ENCODE measurements at regions not wholly inside any gene's neighbourhood (a gene's known extent, or its start where the extent isn't known, plus 50 kb on each side); places are given as distances from the start of the nearest gene placed in this dataset.

DNA sequence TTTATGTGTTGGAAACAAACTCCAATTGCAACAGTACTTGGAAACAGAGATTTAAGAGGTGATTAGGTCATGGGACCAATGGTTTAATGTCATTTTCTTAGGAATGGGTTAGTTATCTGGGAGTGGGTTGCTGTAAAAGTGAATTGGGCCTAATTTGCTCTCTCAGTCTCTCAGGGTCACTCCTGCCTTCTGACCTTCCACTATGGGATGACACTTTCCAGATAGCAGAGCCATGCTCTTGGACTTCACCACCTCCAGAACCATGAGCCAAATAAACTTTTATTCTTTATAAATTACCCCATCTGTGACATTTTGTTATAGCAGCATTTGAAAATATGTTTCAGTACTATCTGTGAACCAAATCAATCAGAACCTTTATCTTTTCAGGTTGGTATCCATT lies 1509.1 kb downstream of the REEP3 start:
- no peak for DNase-seq (ENCODE audit: low spot score in 2 of 2, unreplicated experiment in 2 of 2)
- Mint-ChIP-seq H3K27me3 (ENCODE audit: low read depth) (no peaks in the 10 kb centered on the region), H3K4me1 (no peaks in the 10 kb centered on the region), H3K36me3 (no peaks in the 10 kb centered on the region), H3K27ac (no peak overlapping the region), H3K4me3 (no peak overlapping the region), H3K9me3 (peaks cover 6% of the 10 kb centered on the region)
- TF ChIP-seq, protein P1, sequence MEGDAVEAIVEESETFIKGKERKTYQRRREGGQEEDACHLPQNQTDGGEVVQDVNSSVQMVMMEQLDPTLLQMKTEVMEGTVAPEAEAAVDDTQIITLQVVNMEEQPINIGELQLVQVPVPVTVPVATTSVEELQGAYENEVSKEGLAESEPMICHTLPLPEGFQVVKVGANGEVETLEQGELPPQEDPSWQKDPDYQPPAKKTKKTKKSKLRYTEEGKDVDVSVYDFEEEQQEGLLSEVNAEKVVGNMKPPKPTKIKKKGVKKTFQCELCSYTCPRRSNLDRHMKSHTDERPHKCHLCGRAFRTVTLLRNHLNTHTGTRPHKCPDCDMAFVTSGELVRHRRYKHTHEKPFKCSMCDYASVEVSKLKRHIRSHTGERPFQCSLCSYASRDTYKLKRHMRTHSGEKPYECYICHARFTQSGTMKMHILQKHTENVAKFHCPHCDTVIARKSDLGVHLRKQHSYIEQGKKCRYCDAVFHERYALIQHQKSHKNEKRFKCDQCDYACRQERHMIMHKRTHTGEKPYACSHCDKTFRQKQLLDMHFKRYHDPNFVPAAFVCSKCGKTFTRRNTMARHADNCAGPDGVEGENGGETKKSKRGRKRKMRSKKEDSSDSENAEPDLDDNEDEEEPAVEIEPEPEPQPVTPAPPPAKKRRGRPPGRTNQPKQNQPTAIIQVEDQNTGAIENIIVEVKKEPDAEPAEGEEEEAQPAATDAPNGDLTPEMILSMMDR (IDR thresholded peaks at IDR 0.05; ENCODE audit: unreplicated experiment): no peak

- DNase-seq (ENCODE audit: low spot score in 2 of 2, unreplicated experiment in 2 of 2): no peak
- Mint-ChIP-seq H3K9me3 (peaks cover 18% of the 10 kb centered on the region), H3K4me1 (no peaks in the 10 kb centered on the region), H3K27me3 (ENCODE audit: low read depth) (no peaks in the 10 kb centered on the region), H3K27ac (no peak overlapping the region), H3K36me3 (no peaks in the 10 kb centered on the region), H3K4me3 (no peak overlapping the region)
- TF ChIP-seq, protein P1 (IDR thresholded peaks at IDR 0.05; ENCODE audit: unreplicated experiment): no peak
Measured at GRCh38 chr10:65032867-65033769, 1511.9 kb downstream of the REEP3 start.

DNA sequence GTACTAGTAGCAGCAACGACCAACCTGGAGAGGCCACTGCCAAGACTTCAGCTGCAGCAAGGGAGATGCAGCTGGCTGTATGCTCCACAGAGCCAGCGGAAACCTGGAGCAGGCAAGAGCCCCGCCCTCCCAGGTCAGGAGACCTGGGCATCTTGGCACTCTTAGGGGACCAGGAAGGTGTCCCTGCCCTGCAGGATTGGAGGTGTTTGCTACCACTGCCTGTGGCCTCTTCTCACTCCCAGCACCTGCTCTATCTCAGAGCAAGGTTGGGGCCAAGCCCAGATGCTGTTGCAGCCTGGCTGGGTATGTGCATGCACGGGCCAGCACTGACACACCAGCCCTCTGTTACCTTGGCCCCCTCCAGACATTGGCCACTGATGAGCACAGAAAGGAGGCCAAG lies 1512.8 kb downstream of the REEP3 start:
- no peak for DNase-seq (ENCODE audit: low spot score in 2 of 2, unreplicated experiment in 2 of 2)
- no peaks in the 10 kb centered on the region for H3K4me1 Mint-ChIP-seq
- H3K9me3 Mint-ChIP-seq: peaks cover 18% of the 10 kb centered on the region
- no peak overlapping the region for H3K27ac Mint-ChIP-seq
- TF ChIP-seq, protein P1 (IDR thresholded peaks at IDR 0.05; ENCODE audit: unreplicated experiment): no peak
- no peaks in the 10 kb centered on the region for H3K27me3 Mint-ChIP-seq (ENCODE audit: low read depth)
- H3K4me3 Mint-ChIP-seq: no peak overlapping the region
- no peaks in the 10 kb centered on the region for H3K36me3 Mint-ChIP-seq

DNA sequence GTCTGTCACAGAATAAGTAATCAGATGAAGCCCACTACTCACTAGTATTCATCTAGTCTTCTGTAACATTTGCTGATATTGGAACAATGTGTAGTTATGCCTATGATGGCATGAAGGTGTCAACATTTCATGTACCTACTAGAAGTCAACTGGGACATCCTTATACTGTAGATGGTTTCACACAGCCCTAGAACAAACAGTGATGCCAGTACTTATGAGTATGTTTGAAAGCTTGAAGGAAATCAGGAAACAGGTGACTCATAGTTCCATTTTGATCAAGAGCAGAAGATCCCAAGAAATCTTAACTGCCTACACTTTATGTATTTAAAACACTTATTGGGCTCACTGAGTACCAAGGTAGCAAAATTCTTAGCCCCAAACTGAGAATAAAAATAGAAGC lies 1519.6 kb downstream of the REEP3 start:
- Mint-ChIP-seq H3K36me3 (no peaks in the 10 kb centered on the region), H3K4me3 (no peak overlapping the region), H3K27me3 (ENCODE audit: low read depth) (no peaks in the 10 kb centered on the region), H3K4me1 (no peaks in the 10 kb centered on the region), H3K9me3 (peaks cover 14% of the 10 kb centered on the region), H3K27ac (no peak overlapping the region)
- no peak for DNase-seq (ENCODE audit: low spot score in 2 of 2, unreplicated experiment in 2 of 2)
- TF ChIP-seq, protein P1 (IDR thresholded peaks at IDR 0.05; ENCODE audit: unreplicated experiment): no peak

- TF ChIP-seq, protein P1 (IDR thresholded peaks at IDR 0.05; ENCODE audit: unreplicated experiment): no peak
- Mint-ChIP-seq H3K27ac (no peak overlapping the region), H3K9me3 (peaks cover 13% of the 10 kb centered on the region), H3K27me3 (ENCODE audit: low read depth) (no peaks in the 10 kb centered on the region), H3K4me1 (no peaks in the 10 kb centered on the region), H3K4me3 (no peak overlapping the region), H3K36me3 (no peaks in the 10 kb centered on the region)
- DNase-seq (ENCODE audit: low spot score in 2 of 2, unreplicated experiment in 2 of 2): no peak
Measured at GRCh38 chr10:65041307-65041706, 1520.1 kb downstream of the REEP3 start.

Data from mesothelial cell of epicardium (in vitro differentiated cells).